Fibroblast of pulmonary artery (primary cell): ENCODE measurements at regions not wholly inside any gene's neighbourhood (a gene's known extent, or its start where the extent isn't known, plus 50 kb on each side); places are given as distances from the start of the nearest gene placed in this dataset.
"Not testable (repeated sequence)": the region's sequence is repeated elsewhere in the genome, so short reads cannot be mapped to it uniquely, and the experiment has no call there.

Experiments used
- DNase-seq: peaks from one replicate; pipeline ENCODE4 v3.0.0-alpha.2; 2010; ENCODE audit warnings: low read depth
- H3K4me3 ChIP-seq: replicated peaks from 2 replicates; pipeline ENCODE4 v1.5.1; 2011; ENCODE audit warnings: low read depth, mild to moderate bottlenecking, control low read depth, low read length, moderate library complexity
- TF ChIP-seq, protein P1 (sequence below): IDR thresholded peaks from 2 replicates; pipeline ENCODE4 v1.5.1; 2011; ENCODE audit warnings: mild to moderate bottlenecking, control low read depth, low read length, inconsistent platforms; ENCODE audit errors: missing control alignments

DNA sequence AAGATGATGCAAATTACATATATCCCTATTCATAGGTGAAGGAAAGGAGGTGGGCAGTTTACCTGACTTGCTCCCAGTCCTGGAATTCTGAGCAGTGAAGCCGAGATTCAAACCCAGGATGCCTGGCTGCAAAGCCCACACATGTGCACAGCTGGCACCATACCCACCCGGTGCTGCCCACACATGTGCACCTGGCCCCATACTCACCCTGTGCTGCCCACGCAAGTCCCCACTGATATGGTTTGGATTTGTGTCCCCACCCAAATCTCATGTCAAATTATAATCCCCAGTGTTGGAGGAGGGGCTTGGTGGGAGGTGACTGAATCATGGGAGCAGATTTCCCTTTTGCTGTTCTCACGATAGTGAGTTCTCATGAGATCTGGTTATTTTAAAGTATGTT, 179.2 kb upstream of the C14orf180 start:
- H3K4me3 ChIP-seq = no peak overlapping the region
- no peak for DNase-seq
- TF ChIP-seq, protein P1, sequence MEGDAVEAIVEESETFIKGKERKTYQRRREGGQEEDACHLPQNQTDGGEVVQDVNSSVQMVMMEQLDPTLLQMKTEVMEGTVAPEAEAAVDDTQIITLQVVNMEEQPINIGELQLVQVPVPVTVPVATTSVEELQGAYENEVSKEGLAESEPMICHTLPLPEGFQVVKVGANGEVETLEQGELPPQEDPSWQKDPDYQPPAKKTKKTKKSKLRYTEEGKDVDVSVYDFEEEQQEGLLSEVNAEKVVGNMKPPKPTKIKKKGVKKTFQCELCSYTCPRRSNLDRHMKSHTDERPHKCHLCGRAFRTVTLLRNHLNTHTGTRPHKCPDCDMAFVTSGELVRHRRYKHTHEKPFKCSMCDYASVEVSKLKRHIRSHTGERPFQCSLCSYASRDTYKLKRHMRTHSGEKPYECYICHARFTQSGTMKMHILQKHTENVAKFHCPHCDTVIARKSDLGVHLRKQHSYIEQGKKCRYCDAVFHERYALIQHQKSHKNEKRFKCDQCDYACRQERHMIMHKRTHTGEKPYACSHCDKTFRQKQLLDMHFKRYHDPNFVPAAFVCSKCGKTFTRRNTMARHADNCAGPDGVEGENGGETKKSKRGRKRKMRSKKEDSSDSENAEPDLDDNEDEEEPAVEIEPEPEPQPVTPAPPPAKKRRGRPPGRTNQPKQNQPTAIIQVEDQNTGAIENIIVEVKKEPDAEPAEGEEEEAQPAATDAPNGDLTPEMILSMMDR = no peak

DNA sequence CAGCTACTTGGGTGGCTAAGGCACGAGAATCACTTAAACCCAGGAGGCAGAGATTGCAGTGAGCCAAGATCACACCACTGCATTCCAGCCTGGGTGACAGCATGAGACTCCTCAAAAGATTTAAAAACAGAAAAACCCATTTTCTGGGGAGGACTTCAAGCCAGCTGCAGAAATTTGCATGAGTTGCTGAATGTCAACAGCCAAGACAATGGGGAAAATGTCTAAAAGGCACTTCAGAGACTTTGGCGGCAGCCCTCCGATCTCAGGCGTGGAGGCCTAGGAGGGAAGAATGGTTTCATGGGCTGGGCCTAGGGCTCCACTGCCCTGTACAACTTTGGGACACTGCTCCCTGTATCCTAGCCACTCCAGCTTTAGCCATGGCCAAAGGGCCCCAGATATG, 177.8 kb upstream of the C14orf180 start:
- TF ChIP-seq, protein P1 = no peak
- DNase-seq = no peak
- H3K4me3 ChIP-seq = no peak overlapping the region

DNA sequence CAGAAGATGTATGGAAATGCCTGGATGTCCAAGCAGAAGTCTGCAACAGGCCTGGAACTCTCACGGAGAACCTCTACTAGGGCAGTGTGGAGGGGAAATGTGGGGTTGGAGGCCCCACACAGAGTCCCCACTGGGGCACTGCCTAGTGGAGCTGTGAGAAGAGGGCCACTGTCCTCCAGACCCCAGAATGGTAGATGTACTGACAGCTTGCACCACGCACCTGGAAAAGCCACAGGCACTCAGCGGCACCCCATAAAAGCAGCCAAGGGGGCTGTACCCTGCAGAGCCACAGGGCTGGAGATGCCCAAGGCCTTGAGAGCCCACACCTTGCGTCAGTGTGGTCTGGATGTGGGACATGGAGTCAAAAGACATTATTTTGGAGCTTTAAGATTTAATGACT, 177.3 kb upstream of the C14orf180 start:
- not testable (repeated sequence) for DNase-seq, H3K4me3 ChIP-seq

DNA sequence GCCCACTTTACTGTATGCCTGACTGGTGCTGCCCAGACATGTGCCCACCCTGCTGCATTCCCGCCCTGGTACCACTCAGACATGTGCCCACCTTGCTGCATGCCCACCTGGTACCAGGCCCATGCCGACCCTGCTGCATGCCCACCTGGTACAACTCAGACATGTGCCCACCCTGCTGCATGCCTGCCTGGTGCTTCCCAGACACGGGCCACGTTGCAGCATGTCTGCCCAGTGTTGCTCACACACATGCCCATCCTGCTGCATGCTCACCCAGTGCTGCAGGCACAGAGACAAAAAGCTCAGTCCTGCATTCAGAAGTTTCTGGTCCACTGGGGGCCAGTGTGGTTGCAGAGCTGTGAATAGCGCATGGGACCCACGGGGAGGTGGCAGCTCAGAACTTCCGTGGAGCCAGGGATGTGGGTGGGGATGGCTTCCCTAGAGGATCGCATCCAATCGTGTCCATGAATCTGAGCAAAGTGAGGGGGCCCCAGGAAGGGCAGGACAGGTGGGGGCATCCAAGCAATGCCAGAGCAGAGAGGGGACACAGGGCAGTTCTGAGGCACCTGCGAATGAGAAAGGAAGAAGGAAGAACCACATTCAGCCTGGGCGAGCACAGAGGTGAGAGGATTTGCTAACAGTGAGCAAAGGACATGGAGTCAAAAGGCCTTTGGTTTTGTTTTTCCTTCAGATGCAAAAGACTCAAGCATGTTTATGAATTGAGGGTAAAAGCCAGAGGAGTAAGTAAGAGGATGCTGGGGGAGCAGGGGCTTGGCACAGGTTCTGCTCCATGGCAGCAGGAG, 175.9 kb upstream of the C14orf180 start:
- TF ChIP-seq, protein P1 = no peak
- no peak for DNase-seq

DNA sequence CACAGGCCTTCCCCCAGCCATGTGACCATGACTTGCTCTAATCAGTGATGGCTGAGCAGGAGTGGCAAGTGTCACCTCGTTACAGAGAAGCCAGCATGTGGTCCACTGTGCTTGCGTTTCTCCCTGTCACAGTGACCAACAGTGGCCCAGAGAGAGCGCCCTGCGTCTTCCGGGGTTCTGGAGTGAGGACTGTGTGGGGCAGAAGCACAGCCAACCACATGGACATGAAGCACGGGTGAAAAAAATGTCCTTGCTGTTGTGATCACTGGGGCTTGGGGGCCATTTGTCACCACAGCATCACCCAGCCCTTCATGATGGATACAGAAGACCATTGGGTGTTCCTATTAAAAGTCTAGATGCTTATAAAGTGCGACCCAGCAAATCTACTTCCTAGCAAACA, 174.6 kb upstream of the C14orf180 start:
- H3K4me3 ChIP-seq = no peak overlapping the region
- DNase-seq = no peak
- TF ChIP-seq, protein P1 = no peak

More for the DNA sequence above, 175.9 kb upstream of the C14orf180 start:
- H3K4me3 ChIP-seq = no peak overlapping the region

DNA sequence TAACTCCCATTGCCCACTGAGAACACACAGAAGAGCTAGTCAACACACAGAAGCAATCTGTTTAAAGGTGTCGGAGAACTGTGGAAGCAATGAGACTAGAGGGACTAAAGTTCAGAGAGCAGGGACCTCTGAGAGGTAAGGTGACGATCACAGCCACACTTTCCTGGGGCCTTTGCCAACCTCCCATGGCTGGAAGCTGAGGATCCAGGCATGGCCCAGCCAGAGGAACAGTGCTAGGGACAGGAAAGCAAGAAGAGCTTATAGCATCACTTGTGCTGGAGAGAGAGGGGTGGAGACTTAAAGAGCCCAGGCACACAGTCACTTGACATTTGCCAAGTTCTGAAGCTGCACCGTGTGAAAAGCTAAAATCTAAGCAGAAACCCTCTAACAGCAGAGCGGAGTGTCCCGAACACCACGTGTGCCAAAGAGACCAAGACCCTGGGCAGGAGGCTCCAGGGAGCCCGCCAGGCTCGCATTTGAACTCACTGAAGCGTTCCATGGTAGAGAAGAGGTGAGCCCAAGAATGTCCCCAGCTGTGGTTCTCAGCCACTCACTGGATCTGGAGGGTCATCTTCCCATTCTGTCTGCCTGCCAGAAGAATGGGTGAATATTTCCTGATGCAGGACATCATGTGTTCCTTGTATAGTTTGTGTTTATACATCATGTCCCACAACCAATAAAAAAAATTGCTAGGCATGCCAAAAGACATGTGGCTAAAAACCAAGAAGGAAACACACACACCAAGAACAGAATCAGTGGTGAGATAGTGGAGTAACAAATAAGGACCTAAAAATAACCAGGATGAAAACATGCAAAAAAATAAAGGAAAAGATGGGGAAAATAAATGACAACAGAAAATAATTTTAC, 174.0 kb upstream of the C14orf180 start:
- no peak for DNase-seq
- H3K4me3 ChIP-seq = no peak overlapping the region
- TF ChIP-seq, protein P1 = no peak

DNA sequence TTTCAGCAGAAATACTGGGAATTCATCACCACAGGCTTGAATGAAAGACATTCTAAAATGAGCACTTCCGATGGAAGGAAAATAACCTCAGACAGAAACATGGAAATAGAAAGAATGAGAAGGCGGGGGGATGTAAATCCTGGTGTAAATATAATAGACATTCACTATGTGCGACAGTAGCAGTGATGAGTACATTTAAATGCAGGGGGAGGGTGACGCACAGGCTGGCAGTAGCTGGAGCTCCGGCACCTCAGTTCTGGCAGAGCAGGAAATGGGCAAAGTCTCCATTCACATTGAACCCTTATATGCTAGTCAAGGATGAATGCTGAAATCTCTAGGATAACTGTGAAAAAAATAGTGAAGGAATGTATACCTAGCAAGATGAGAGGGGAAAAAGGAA, 172.7 kb upstream of the C14orf180 start:
- TF ChIP-seq, protein P1 = no peak
- H3K4me3 ChIP-seq = no peak overlapping the region
- no peak for DNase-seq
